ENCODE measurements at regions not wholly inside any gene's neighbourhood (a gene's known extent, or its start where the extent isn't known, plus 50 kb on each side); places are given as distances from the start of the nearest gene placed in this dataset.

DNA sequence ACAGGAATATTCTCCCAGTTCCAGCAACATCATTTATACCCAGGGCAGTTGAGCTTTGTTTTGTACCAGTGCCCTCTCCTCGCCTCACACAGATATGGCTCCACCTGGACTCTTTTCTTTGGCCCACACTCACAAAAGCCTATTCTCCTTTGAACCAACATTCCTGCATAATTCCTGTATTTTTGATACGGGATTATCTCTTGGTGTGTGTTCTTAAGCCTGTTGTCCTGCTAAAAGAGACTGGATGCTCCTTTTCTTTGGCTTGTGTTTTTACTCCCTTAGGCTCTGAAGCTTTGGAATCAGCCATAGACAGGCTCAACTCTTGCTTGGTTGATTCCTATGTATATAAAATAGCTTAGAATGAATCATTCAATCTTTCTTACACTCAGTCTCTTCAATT, 305.4 kb upstream of the SATB1 start:
- in situ Hi-C loops (cut with MboI; ENCODE audit: low pct_unique_long_range_greater_than_20kb, low sequenced_read_pairs, unreplicated experiment): no loop called here
- no peak for DNase-seq (ENCODE audit: low spot score)
- TF ChIP-seq, protein P1, sequence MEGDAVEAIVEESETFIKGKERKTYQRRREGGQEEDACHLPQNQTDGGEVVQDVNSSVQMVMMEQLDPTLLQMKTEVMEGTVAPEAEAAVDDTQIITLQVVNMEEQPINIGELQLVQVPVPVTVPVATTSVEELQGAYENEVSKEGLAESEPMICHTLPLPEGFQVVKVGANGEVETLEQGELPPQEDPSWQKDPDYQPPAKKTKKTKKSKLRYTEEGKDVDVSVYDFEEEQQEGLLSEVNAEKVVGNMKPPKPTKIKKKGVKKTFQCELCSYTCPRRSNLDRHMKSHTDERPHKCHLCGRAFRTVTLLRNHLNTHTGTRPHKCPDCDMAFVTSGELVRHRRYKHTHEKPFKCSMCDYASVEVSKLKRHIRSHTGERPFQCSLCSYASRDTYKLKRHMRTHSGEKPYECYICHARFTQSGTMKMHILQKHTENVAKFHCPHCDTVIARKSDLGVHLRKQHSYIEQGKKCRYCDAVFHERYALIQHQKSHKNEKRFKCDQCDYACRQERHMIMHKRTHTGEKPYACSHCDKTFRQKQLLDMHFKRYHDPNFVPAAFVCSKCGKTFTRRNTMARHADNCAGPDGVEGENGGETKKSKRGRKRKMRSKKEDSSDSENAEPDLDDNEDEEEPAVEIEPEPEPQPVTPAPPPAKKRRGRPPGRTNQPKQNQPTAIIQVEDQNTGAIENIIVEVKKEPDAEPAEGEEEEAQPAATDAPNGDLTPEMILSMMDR (IDR thresholded peaks at IDR 0.05; ENCODE audit: extremely low read depth, insufficient read depth, missing control alignments): no peak

GRCh38 chr3:18729671-18730070, 304.5 kb upstream of the SATB1 start:
- DNase-seq (ENCODE audit: low spot score): no peak
- in situ Hi-C loops (cut with MboI; ENCODE audit: low pct_unique_long_range_greater_than_20kb, low sequenced_read_pairs, unreplicated experiment): no loop called here
- TF ChIP-seq, protein P1 (IDR thresholded peaks at IDR 0.05; ENCODE audit: extremely low read depth, insufficient read depth, missing control alignments): no peak

DNA sequence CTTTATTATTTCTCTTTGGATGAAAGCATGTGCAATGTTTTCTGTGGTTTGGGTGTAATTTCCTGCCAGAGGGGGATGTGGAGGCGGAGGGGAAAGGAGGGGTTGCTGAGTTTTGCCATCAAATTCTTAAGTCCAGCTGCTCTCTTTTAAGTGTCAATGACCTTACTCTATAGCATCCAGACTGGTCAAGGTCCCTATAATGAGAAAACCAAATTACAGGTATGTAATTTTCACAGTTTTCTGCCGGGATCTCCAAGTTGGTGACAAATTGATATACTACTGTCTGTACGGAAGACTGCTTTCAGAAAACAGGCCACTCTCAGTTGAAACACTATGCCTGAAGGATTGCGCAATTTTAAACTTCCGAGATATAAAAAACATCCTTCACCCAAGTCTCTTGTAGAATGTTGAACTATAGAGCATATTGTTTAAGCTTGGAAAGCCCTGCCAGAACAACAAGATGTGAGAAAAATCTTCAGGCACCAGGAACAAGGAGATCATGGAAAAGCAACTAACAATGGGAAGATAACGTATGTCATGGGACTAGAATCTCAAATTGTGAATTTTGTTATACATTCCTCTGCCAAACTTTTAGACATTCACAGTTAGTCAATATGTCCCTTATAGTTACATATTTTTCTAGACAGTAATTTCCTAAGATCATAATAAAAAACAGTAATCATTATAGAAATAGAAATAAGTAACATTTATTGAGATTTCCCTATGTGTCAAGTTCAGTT, 300.7 kb upstream of the SATB1 start:
- TF ChIP-seq, protein P1 (IDR thresholded peaks at IDR 0.05; ENCODE audit: extremely low read depth, insufficient read depth, missing control alignments): no peak
- in situ Hi-C loops (cut with MboI; ENCODE audit: low pct_unique_long_range_greater_than_20kb, low sequenced_read_pairs, unreplicated experiment): no loop called here
- DNase-seq (ENCODE audit: low spot score): no peak

DNA sequence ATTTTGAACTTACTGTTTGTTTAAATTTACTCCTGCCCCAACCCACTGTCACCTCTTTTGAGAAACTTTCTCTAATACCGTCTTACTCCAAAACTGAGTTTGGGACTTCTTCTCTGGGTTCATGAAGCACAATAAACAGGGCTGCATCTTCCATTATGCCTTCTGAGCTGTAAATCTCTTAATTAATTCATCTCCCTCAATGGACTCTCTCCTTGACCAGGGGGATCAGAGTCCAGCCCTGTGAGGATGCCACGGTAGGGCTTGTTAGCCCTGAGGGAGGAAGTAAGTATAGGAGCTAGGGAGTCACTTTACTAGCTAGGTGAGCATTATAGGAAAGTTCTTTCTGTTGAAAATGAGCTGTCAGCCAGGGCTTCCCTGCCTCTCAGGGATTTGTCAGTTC, 299.3 kb upstream of the SATB1 start:
- TF ChIP-seq, protein P1 (IDR thresholded peaks at IDR 0.05; ENCODE audit: extremely low read depth, insufficient read depth, missing control alignments): no peak

DNA sequence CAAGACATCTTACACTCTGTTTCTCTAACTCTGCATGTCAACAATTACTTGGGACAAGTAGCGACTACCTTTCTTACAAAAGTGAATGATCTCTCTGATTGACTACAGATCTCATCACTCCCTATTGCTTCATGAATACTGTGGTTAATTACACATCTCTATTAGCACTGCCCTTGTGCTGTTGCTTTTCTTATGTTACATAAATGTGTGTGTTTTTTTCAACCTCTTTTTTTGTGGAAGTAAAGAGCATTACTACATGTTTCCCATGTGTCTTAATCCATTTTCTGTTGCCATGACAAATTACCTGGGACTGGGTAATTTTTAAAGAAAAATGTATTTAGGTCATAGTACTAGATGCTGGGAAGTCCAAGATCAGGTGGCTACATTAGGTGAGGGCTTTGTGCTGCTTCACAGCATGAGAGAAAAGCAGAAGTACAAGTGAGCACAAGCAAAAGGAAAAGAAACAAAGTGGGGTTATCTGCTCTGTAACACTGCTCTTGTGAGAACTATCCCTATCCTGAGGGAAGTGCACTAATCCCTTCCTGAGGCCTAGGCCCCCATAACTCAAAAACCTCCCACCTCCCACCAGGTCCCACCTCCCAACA, 298.2 kb upstream of the SATB1 start:
- TF ChIP-seq, protein P1 (IDR thresholded peaks at IDR 0.05; ENCODE audit: extremely low read depth, insufficient read depth, missing control alignments): no peak
- in situ Hi-C loops (cut with MboI; ENCODE audit: low pct_unique_long_range_greater_than_20kb, low sequenced_read_pairs, unreplicated experiment): no loop called here
- no peak for DNase-seq (ENCODE audit: low spot score)

More for the DNA sequence above, 299.3 kb upstream of the SATB1 start:
- DNase-seq (ENCODE audit: low spot score): no peak
- in situ Hi-C loops (cut with MboI; ENCODE audit: low pct_unique_long_range_greater_than_20kb, low sequenced_read_pairs, unreplicated experiment): no loop called here

DNA sequence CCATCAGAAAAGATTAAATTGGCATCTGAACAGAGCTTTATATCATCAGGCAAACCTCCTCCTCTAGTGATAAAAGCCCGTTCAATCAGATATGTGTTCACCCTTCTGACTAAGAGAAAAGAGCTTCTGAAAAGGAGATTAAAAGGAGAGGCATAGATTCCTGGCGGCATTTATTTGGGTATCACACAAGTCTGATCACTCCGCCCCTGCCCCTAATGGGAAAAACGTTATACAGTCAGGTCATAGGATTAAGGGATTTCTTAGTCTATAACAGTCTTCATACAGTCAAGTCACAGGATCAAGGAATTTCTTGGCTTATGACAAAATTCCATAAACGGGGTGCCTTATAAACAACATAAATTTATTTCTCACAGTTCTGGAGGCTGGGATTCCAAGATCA, 295.4 kb upstream of the SATB1 start:
- TF ChIP-seq, protein P1 (IDR thresholded peaks at IDR 0.05; ENCODE audit: extremely low read depth, insufficient read depth, missing control alignments): no peak
- no peak for DNase-seq (ENCODE audit: low spot score)
- in situ Hi-C loops (cut with MboI; ENCODE audit: low pct_unique_long_range_greater_than_20kb, low sequenced_read_pairs, unreplicated experiment): no loop called here

Data from GM13977 (cell line).